COLO668 (cell line): ENCODE measurements at regions not wholly inside any gene's neighbourhood (a gene's known extent, or its start where the extent isn't known, plus 50 kb on each side); places are given as distances from the start of the nearest gene placed in this dataset.

Source experiments
- DNase-seq: peaks from one replicate; lab custom pipeline; 2025; ENCODE audit not compliant: unreplicated experiment; lab: John Stamatoyannopoulos, UW

- DNase-seq = no peak
These were observed 50.3 kb upstream of the HMHB1 start for GRCh38 chr5:143761663-143762062.

DNA sequence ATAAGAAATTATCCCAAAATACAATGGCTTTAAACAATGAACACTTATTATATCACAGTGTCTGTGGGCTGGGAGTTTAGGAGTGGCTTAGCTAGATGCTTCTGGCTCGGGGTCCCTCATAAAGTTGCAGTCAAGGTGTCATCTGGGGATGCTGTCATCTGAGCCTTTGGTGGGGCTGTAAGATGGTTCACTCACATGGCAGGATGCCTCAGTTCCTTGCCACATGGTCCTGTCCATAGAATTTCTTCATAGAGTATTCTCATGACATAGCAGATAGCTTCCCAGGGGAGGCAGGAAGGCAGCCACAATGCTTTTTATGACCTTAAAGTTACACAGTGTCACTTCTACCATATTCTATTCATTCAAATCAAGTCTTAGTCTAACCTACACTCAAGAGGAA is 51.2 kb upstream of the HMHB1 start:
- no peak for DNase-seq

GRCh38 chr5:143760131-143760505 is 51.8 kb upstream of the HMHB1 start:
- no peak for DNase-seq

GRCh38 chr5:143759396-143760130 is 52.4 kb upstream of the HMHB1 start:
- DNase-seq = no peak

DNA sequence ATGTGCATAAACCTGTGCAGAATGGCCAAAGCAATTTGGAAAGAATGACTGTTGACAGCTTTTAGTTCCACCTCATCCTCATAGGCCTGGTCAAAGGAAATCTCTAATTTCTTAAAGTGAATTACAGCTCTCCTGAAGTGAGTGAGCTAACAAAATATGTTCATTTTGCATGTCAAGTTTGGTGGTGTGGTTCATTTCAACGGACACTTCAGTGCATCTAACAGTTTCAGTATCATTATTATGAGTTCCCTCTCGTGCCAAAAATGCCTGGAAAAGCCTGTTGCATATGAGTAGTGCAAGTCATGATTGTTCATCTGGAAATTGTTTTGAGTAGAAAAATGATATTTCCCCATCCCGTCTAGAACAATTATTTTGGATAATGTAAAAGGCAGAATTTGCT is 53.2 kb upstream of the HMHB1 start:
- DNase-seq = no peak

- DNase-seq = no peak
These were observed 53.9 kb upstream of the HMHB1 start for GRCh38 chr5:143758015-143758414.

GRCh38 chr5:143757116-143757515 is 54.8 kb upstream of the HMHB1 start:
- no peak for DNase-seq

- DNase-seq = no peak
These were observed 56.0 kb upstream of the HMHB1 start for GRCh38 chr5:143755966-143756365.

- DNase-seq = no peak
These were observed 59.7 kb upstream of the HMHB1 start for GRCh38 chr5:143752165-143752850.

DNA sequence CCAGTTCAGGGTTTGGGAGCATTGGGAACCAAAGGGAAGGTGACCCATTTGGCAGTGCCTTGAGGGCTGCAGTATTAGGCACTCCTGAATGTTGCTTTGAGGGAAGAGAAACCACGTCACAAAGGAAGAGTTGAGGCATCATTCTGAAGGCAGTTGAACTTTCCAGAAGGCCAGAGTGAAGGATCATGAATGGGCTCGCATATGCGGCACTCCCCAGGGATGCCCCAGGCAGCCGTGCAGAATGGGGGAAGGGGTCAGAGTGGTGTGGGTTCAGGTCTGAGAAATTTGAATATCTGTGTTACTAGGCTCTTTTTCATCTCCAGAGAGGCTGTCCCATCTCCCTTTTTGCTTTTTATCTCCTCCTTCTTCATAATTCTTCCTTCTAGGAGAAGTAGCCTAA is 60.6 kb upstream of the HMHB1 start:
- no peak for DNase-seq

DNA sequence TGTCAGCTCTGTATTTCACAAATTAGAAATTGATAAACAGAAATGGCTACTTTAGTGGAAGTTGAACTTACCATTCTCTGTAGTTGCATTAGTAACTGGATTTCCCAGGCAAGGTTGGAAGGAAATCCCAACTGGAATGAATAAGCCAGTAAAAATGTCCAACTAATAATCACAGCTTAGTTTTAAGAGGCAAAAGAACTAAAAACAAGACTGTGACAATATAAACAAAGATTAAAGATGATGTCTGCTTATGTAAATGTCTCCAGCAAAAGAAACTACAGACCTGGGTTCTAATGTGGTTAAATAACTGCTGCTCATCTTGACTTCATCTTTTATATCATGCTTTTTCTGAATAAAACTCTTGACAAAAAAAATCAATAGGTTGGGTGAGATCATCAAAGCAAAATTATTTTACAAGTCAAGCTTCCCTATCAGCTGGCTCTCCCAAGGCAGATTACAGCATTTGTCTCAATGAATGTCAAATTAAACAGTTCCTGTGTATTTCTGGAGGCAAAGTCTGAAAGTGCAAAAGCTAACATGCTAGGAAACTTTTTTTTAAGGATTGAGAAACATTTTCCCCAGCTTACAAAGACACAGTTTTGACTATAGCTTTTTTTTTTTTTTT is 62.3 kb upstream of the HMHB1 start:
- no peak for DNase-seq

GRCh38 chr5:143748516-143748915 is 63.4 kb upstream of the HMHB1 start:
- no peak for DNase-seq

GRCh38 chr5:143742951-143743350 is 69.0 kb upstream of the HMHB1 start:
- DNase-seq = no peak

DNA sequence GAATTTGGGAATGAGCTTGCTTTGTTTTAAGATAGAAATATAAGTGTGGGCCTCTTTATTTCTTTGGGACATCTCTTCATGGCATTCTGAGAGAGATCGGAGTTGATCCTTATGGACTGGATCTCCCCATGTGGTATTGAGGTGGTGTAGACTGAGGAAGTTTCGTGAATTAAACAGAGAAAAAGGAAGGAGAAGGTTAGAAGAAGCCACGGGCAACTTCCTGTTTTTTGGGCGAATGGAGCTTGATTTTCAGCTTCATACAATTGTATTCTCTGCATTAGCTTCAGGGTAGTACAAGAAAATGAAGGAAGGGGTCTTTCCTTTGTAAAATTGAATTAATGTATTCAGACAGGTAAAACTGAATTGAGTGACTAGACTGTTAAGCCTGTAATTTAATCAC is 70.5 kb upstream of the HMHB1 start:
- DNase-seq = no peak

GRCh38 chr5:143740956-143741355 is 71.0 kb upstream of the HMHB1 start:
- DNase-seq = no peak

DNA sequence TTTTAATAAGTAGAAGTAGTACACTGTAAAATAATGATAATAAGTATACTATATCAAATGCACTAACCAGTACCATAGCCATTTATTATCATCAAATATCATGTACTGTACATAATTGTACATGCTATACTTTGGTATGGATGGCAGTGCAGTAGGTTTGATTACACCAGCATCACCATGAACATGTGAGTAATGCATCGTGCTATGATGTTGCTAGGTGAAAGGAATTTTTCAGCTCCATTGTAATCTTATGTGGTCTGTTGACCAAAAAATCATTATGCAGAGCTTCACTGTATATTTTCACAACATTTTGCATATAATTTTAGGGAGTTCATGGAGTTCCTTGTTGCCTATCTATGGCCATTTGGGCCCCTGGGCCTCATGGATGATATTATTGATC is 72.2 kb upstream of the HMHB1 start:
- DNase-seq = no peak

- no peak for DNase-seq
These were observed 73.3 kb upstream of the HMHB1 start for GRCh38 chr5:143738417-143739401.

DNA sequence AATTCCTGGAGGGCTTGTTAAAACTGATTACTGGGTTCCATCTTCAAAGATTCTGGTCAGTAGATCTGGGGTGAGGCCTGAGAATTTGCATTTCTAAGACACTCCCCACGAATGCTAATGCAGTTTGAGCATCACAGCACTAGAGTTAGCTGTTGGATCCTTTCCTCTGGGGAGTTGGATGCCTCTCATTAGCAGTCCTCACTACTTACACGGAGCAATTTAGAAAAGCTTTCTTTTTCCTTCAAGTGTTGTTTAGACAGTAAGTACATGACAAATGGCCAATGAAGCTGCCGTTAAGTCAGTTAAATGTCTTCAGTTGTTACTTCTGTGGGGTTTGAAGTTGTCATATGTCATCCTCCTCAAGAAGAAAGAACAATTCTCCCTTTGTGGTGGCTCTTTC is 74.9 kb upstream of the HMHB1 start:
- no peak for DNase-seq

DNA sequence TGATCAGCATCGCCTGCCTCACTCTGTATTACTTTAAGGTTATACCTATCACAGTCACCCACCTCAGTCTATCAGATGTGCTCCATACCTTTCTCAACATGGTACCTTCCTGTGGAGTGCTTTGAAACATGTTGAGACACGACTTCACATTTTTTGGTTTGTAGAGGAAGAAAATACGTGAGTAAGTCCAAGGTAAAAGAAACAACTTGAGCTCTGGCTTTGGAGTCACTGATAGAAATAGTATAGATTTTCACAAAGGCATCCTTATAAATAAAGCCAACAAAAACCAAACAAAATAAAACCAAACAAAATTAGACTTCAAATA is 77.5 kb upstream of the HMHB1 start:
- no peak for DNase-seq

GRCh38 chr5:143733665-143734455 is 78.1 kb upstream of the HMHB1 start:
- no peak for DNase-seq

- DNase-seq = no peak
These were observed 79.6 kb upstream of the HMHB1 start for GRCh38 chr5:143732402-143732801.
